Activated naive CD4-positive, alpha-beta T cell treated with anti-CD3 and anti-CD28 coated beads, Interleukin-2, amount 50 U/mL, for 72 hours (primary cell): ENCODE measurements at regions not wholly inside any gene's neighbourhood (a gene's known extent, or its start where the extent isn't known, plus 50 kb on each side); places are given as distances from the start of the nearest gene placed in this dataset.
A peak's percentile ranks its signal among the peaks of the same experiment; 100 is the strongest.

Experiments used
- ATAC-seq, 2 donors: fragments of 150-1000 bp; cut with Tn5 transposase; 2 replicates each; pipeline ENCODE4 v1.10.0; 2021; ENCODE audit warnings: mild to moderate bottlenecking in 2 of 2, moderate library complexity in 2 of 2
- DNase-seq, 2 donors: peaks; one replicate each; pipeline ENCODE4 v3.0.0; 2021 to 2022; ENCODE audit warnings: low spot score in 2 of 2
- H3K27ac Mint-ChIP-seq, 2 donors: one replicate each; pipeline ENCODE4 v1.8.0; 2022; ENCODE audit warnings: mild to moderate bottlenecking in 2 of 2, mixed read lengths in 2 of 2
- H3K36me3 Mint-ChIP-seq, 2 donors: one replicate each; pipeline ENCODE4 v1.8.0; 2022; ENCODE audit warnings: mixed read lengths in 2 of 2
- H3K9me3 Mint-ChIP-seq, 2 donors: one replicate each; pipeline ENCODE4 v1.8.0; 2022; ENCODE audit warnings: mixed read lengths in 2 of 2

DNA sequence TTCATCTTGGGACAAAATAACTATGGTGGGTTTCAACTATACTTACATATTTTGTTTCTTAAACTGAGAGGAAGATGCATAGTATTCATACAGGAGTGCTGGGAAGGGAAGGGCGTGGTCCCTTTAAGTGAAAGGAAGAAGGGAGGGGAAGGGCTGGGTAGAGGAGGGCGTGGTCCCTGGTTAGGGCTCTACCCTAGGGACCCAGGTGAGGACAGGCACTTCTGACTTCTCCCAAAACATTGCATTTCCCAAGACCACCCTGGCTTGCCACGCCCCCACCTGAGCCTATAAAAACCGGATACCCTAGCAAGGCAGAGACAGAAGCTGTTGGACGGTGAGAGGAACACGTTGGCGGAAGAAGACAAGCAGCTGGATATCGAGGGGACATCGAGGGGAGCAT is 157.6 kb upstream of the PLXNA4 start:
- no peak for ATAC-seq
- H3K36me3 Mint-ChIP-seq, result no peaks in the 10 kb centered on the region
- H3K9me3 Mint-ChIP-seq, result no peaks in the 10 kb centered on the region
- DNase-seq, result no peak
- no peak overlapping the region for H3K27ac Mint-ChIP-seq

GRCh38 chr7:132732321-132732865 is 156.1 kb upstream of the PLXNA4 start:
- Mint-ChIP-seq H3K9me3 (no peaks in the 10 kb centered on the region), H3K27ac (no peak overlapping the region), H3K36me3 (no peaks in the 10 kb centered on the region)
- DNase-seq, result no peak
- ATAC-seq, result no peak

DNA sequence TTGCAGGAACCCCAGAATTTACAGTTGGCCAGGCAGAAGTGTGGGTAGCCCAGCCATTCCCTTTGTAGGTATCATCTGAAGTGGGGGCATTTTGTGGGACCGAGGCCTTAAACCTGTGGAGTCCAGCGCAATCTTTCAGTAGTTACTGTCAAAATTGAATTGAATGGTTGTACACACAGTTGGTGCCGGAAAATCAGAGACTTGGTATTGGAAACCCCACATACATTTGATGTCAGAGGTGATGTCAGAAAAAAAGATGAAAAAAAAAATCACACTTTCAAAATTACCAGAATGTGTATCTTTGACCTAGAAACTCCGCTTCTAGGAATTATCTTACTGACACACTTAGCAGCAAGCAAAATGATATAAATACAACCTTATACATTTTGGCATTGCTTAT is 153.8 kb upstream of the PLXNA4 start:
- ATAC-seq, result no peak
- H3K36me3 Mint-ChIP-seq, result no peaks in the 10 kb centered on the region
- no peaks in the 10 kb centered on the region for H3K9me3 Mint-ChIP-seq
- no peak overlapping the region for H3K27ac Mint-ChIP-seq
- DNase-seq, result no peak

GRCh38 chr7:132723506-132724081 is 147.3 kb upstream of the PLXNA4 start:
- no peak for ATAC-seq
- peaks cover 13 to 16% of the 10 kb centered on the region in 2 donors for H3K36me3 Mint-ChIP-seq
- H3K9me3 Mint-ChIP-seq, result peaks cover 4 to 18% of the 10 kb centered on the region in 2 donors
- DNase-seq, result no peak
- H3K27ac Mint-ChIP-seq, result no peak overlapping the region

DNA sequence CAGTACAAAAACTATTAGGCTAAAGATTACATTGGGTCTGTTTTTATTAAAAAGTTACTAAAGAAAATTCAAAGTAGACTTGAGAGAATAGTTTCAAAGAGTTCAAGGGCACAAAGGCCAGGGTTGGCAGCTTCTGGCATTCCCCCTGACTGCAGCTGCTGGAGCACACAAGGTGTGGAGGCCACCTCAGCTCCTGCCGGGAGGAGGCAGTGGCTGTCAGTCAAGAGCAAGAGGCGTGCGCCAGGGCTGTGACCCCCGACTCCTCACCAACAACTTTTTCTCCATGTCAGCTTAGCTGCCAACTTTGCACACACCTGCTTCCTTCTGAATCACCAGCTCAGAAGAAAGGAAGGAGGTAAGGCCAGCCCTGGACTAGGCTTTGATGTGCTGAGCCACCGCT is 144.6 kb upstream of the PLXNA4 start:
- DNase-seq, result no peak
- H3K36me3 Mint-ChIP-seq, result peaks cover 13 to 16% of the 10 kb centered on the region in 2 donors
- H3K9me3 Mint-ChIP-seq, result peaks cover 4 to 22% of the 10 kb centered on the region in 2 donors
- no peak for ATAC-seq
- H3K27ac Mint-ChIP-seq, result no peak overlapping the region

DNA sequence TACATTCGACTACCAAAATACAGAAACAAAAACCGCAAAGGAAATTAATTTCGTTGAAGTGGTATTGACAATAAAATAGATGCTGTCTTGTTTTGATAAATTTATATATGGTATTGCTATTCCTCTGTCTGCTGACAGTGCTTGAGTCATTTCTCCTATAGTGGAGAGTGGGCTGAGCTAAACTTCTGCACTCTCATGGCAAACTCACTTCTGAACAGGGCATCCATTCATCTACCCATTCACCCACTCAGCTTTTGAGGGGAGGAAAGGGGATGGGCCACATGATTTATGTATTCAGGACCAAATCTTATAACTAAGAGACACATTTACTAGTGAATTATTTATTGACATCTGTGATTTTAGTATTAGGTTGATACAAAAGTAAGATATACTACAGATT is 137.6 kb upstream of the PLXNA4 start:
- ATAC-seq, result no peak
- peaks cover 0 to 1% of the 10 kb centered on the region in 2 donors for H3K36me3 Mint-ChIP-seq
- H3K9me3 Mint-ChIP-seq, result peaks cover 0 to 7% of the 10 kb centered on the region in 2 donors
- H3K27ac Mint-ChIP-seq, result no peak overlapping the region
- no peak for DNase-seq

DNA sequence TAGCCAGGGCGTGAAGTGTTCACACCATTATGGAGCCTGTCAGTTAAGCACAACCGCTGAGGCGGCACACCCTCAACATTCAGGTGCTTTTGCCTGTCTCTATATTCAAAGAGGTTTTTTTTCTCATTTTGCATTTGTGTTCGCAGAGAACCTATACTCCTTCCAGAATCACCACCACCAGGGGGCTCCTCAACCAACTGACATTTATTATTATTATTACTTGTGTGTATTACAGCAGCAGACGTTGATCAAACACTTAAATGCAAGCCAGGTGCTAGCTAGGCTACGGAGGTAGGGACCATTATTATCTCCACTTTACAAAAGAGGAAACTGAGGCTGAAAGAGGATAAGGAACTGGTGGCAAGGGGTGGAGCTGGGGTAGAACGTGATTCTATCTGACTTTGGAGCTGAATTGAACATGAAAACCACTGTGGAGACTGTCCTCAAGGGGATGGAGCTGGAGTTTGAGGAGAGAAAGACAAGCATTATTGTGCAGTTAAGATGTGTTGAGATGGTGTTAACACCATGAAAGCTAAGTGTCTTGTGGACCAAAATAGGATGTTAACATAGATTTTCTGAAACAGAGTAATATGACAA is 133.8 kb upstream of the PLXNA4 start:
- peak in 1 of 2 donors; percentile 11 for DNase-seq
- no peaks in the 10 kb centered on the region for H3K9me3 Mint-ChIP-seq

GRCh38 chr7:132708470-132708869 is 132.2 kb upstream of the PLXNA4 start:
- DNase-seq (no peak), ATAC-seq (no peak)
- H3K9me3 Mint-ChIP-seq, result no peaks in the 10 kb centered on the region
- no peak overlapping the region for H3K27ac Mint-ChIP-seq
- H3K36me3 Mint-ChIP-seq, result no peaks in the 10 kb centered on the region

More for the DNA sequence above, 133.8 kb upstream of the PLXNA4 start:
- Mint-ChIP-seq H3K36me3 (no peaks in the 10 kb centered on the region), H3K27ac (no peak overlapping the region)
- no peak for ATAC-seq

DNA sequence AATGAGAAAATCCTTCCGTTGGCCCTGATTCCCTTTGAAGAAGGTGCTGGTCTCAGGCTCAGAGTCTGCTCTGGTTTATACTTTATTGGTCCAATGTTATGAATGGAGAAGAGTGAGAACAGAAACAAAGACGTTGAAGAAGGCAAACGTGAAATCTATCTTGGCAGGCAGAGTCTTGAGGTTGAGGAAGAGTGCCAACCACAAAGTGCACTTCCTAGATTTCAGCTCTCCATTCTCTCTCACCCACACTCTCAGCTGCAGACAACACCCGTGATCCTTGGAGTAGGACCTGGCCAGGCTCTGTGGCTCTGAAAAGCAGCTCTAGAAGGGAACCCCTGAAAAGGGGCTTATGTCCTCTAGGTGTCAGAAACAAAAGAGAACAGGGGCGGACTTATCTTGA is 128.9 kb upstream of the PLXNA4 start:
- Mint-ChIP-seq H3K27ac (no peak overlapping the region), H3K36me3 (no peaks in the 10 kb centered on the region), H3K9me3 (peaks cover 4 to 5% of the 10 kb centered on the region in 2 donors)
- DNase-seq (no peak), ATAC-seq (no peak)

DNA sequence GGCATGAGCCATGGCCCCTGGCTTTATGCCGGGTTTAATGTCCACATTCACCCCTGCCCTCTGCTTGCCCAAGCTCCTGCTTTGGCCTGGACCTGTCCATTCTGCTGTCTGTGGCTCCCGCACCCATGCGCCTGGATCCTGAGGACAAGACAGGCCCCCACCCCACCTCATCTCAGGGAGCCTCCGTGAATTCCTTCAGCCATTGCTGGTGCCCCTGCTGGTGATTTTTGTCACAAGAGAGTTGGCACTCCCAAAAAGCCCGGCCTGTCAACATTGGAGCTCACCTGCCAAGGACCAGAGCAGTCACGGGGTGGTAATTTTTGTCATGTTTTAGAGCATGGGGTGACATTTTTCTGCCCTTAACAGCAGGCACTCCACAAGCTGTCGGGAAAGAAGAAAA is 127.5 kb upstream of the PLXNA4 start:
- Mint-ChIP-seq H3K9me3 (peaks cover 4 to 5% of the 10 kb centered on the region in 2 donors), H3K27ac (no peak overlapping the region)
- no peak for ATAC-seq

DNA sequence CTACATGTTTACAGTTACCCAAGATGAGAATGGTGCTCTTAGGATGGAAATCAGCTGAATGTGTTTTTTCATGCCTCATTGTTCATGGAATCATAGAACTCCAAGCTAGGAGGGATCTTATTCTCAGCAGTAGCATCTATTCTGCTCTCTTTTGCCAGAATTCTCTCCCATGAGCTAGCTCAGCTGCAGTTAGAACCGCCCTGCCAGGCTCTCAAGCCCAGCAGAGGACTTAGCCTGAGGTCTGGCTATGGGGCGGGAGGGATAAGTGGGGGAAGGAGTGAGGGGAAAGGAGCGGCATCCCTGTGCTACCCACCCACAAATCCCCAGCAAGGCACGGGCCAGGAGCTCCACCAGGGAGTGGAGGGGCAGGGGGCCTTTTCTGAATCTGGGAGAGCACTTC is 120.7 kb upstream of the PLXNA4 start:
- DNase-seq (no peak), ATAC-seq (no peak)
- Mint-ChIP-seq H3K36me3 (no peaks in the 10 kb centered on the region), H3K27ac (peak overlapping the region in 1 of 2 donors; percentile 57), H3K9me3 (peaks cover 4 to 5% of the 10 kb centered on the region in 2 donors)

More for the DNA sequence above, 127.5 kb upstream of the PLXNA4 start:
- no peaks in the 10 kb centered on the region for H3K36me3 Mint-ChIP-seq
- no peak for DNase-seq

GRCh38 chr7:132696332-132696731 is 120.1 kb upstream of the PLXNA4 start:
- H3K27ac Mint-ChIP-seq, result no peak overlapping the region
- H3K36me3 Mint-ChIP-seq, result no peaks in the 10 kb centered on the region
- DNase-seq (no peak), ATAC-seq (no peak)
- no peaks in the 10 kb centered on the region for H3K9me3 Mint-ChIP-seq

GRCh38 chr7:132691201-132691600 is 114.9 kb upstream of the PLXNA4 start:
- Mint-ChIP-seq H3K27ac (no peak overlapping the region), H3K36me3 (no peaks in the 10 kb centered on the region), H3K9me3 (no peaks in the 10 kb centered on the region)
- ATAC-seq (no peak), DNase-seq (no peak)

GRCh38 chr7:132690174-132690573 is 113.9 kb upstream of the PLXNA4 start:
- H3K9me3 Mint-ChIP-seq, result no peaks in the 10 kb centered on the region
- H3K27ac Mint-ChIP-seq, result no peak overlapping the region
- DNase-seq (no peak), ATAC-seq (no peak)
- H3K36me3 Mint-ChIP-seq, result no peaks in the 10 kb centered on the region

DNA sequence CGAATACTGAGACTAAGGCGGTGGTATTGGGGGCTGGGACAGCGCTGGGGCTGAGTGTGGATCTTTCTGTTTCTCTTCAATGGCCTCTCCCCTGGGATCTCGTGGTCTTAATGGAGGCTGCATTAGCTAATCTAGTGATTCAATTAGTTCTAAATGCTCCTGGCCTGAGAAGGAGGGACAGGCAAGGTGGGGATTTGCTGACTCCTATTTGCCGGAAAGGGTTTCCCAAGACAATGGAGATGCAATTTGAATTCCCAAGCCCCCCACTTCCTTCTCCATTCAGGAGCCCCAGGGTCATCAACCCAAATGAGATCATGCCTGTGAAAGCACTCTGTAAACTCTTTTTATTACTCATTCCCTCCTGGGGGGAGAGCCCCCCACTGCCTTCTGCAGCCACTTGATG is 111.7 kb upstream of the PLXNA4 start:
- ATAC-seq, result no peak
- no peaks in the 10 kb centered on the region for H3K9me3 Mint-ChIP-seq
- no peaks in the 10 kb centered on the region for H3K36me3 Mint-ChIP-seq

DNA sequence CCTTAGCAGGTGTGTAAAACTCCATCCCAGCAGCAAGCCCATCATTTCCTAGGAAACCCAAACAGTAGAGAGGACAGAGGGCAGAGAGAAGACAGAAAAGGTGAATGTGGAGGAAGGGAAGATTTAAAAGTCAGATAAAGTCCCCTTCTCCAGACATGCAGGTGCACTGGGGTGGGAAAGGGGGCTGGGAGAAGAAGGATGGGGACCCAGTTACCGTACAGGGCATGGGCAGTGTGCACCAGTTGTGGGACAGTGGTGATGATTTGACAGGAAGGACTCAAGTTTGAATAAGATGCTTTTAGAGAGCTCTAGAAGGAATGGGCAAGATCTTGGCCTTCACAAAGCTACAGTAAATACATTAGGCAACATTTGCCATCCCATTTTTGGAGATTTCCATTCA is 110.7 kb upstream of the PLXNA4 start:
- Mint-ChIP-seq H3K9me3 (no peaks in the 10 kb centered on the region), H3K36me3 (no peaks in the 10 kb centered on the region), H3K27ac (no peak overlapping the region)
- DNase-seq, result no peak
- ATAC-seq, result no peak

More for the DNA sequence above, 111.7 kb upstream of the PLXNA4 start:
- H3K27ac Mint-ChIP-seq, result no peak overlapping the region
- DNase-seq, result no peak

GRCh38 chr7:132685277-132685676 is 109.0 kb upstream of the PLXNA4 start:
- no peak for DNase-seq
- no peak for ATAC-seq
- Mint-ChIP-seq H3K36me3 (no peaks in the 10 kb centered on the region), H3K9me3 (no peaks in the 10 kb centered on the region), H3K27ac (no peak overlapping the region)
